ENCODE measurements at regions not wholly inside any gene's neighbourhood (a gene's known extent, or its start where the extent isn't known, plus 50 kb on each side); places are given as distances from the start of the nearest gene placed in this dataset.
"Not testable (repeated sequence)": the region's sequence is repeated elsewhere in the genome, so short reads cannot be mapped to it uniquely, and the experiment has no call there.

- not testable (repeated sequence) for TF ChIP-seq CTCF (IDR thresholded peaks at IDR 0.05; ENCODE audit: low read length); EZH2 (IDR thresholded peaks at IDR 0.05; ENCODE audit: borderline replicate concordance, low read length)
Observed at GRCh38 chr6:144381499-144381898, 96.4 kb downstream of the UTRN start.

Data from OCI-LY1 (cell line).